ENCODE measurements at regions not wholly inside any gene's neighbourhood (a gene's known extent, or its start where the extent isn't known, plus 50 kb on each side); places are given as distances from the start of the nearest gene placed in this dataset.

DNA sequence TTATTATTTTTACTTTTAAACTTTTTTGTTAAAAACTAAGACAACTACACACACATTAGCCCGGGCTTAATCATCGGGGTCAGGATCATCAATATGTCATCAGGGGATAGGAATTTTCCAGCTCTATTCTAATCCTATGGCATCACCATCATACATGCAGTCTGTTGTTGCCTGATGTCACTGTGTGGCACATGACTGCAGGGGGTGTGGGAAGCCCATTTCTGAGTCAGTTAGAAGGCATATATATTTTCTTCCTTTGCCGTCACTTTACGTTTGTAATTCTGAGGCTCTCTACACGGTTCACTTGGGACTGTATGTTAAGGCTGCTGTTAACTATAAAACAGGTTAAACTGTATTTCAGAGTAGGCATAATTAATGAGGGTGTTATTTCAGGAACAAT, 144.4 kb upstream of the ITGA6 start:
- TF ChIP-seq POLR2A (IDR thresholded peaks at IDR 0.05; ENCODE audit: low read length) (no peak), GATA1 (IDR thresholded peaks at IDR 0.05; ENCODE audit: low read depth, low read length) (no peak)
